HL-60 (cell line): ENCODE measurements at regions not wholly inside any gene's neighbourhood (a gene's known extent, or its start where the extent isn't known, plus 50 kb on each side); places are given as distances from the start of the nearest gene placed in this dataset.

Experiments used
- DNase-seq, 2 experiments: peaks; one replicate each; pipeline ENCODE4 v3.0.0-alpha.2; 2010 to 2020; ENCODE audit warnings: low read depth in 1 of 2, low spot score in 1 of 2
- H3K27ac ChIP-seq: fragments of 250-450 bp; sonication (Bioruptor Pico); replicated peaks from 2 replicates; pipeline ENCODE4 v1.5.1; 2020; ENCODE audit warnings: mild to moderate bottlenecking, moderate library complexity
- H3K27me3 ChIP-seq: fragments of 250-450 bp; sonication (Bioruptor Pico); 2 replicates; pipeline ENCODE4 v1.5.1; 2021; ENCODE audit warnings: mild to moderate bottlenecking, moderate library complexity; ENCODE audit not compliant: insufficient read depth, poor library complexity, severe bottlenecking
- H3K4me3 ChIP-seq: replicated peaks from 2 replicates; pipeline ENCODE4 v1.5.1; 2011; ENCODE audit warnings: mild to moderate bottlenecking, control low read depth, low read length; ENCODE audit not compliant: insufficient read depth
- CTCF ChIP-seq: IDR thresholded peaks from one replicate; pipeline ENCODE4 v1.5.1; 2011; ENCODE audit warnings: low read length, control low read depth, inconsistent platforms; ENCODE audit not compliant: insufficient read depth
- GABPA ChIP-seq: IDR thresholded peaks from 2 replicates; pipeline ENCODE4 v1.6.1; 2012; ENCODE audit warnings: low read depth
- POLR2AphosphoS5 ChIP-seq: IDR thresholded peaks from 2 replicates; pipeline ENCODE4 v1.6.1; 2012; ENCODE audit warnings: low read depth
- SPI1 ChIP-seq: IDR thresholded peaks from 2 replicates; pipeline ENCODE4 v1.6.1; 2012; ENCODE audit warnings: low read depth, mild to moderate bottlenecking, borderline replicate concordance
- TF ChIP-seq, protein P1 (sequence below): IDR thresholded peaks from 2 replicates; pipeline ENCODE4 v1.6.1; 2012; ENCODE audit warnings: low read depth; ENCODE audit not compliant: insufficient replicate concordance

- TF ChIP-seq POLR2AphosphoS5 (no peak), GABPA (no peak), CTCF (no peak), SPI1 (no peak)
- TF ChIP-seq, protein P1, sequence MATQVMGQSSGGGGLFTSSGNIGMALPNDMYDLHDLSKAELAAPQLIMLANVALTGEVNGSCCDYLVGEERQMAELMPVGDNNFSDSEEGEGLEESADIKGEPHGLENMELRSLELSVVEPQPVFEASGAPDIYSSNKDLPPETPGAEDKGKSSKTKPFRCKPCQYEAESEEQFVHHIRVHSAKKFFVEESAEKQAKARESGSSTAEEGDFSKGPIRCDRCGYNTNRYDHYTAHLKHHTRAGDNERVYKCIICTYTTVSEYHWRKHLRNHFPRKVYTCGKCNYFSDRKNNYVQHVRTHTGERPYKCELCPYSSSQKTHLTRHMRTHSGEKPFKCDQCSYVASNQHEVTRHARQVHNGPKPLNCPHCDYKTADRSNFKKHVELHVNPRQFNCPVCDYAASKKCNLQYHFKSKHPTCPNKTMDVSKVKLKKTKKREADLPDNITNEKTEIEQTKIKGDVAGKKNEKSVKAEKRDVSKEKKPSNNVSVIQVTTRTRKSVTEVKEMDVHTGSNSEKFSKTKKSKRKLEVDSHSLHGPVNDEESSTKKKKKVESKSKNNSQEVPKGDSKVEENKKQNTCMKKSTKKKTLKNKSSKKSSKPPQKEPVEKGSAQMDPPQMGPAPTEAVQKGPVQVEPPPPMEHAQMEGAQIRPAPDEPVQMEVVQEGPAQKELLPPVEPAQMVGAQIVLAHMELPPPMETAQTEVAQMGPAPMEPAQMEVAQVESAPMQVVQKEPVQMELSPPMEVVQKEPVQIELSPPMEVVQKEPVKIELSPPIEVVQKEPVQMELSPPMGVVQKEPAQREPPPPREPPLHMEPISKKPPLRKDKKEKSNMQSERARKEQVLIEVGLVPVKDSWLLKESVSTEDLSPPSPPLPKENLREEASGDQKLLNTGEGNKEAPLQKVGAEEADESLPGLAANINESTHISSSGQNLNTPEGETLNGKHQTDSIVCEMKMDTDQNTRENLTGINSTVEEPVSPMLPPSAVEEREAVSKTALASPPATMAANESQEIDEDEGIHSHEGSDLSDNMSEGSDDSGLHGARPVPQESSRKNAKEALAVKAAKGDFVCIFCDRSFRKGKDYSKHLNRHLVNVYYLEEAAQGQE: no peak
Observed at GRCh38 chr14:101022916-101023435, 119.5 kb upstream of the RTL1 start.

GRCh38 chr14:101024686-101025085 lies 121.2 kb upstream of the RTL1 start:
- H3K27ac ChIP-seq: no peak overlapping the region
- TF ChIP-seq, protein P1: no peak
- TF ChIP-seq POLR2AphosphoS5 (no peak), CTCF (no peak), GABPA (no peak)
- DNase-seq: no peak
- H3K4me3 ChIP-seq: no peak overlapping the region
- no peaks in the 10 kb centered on the region for H3K27me3 ChIP-seq

More at GRCh38 chr14:101022916-101023435, 119.5 kb upstream of the RTL1 start:
- no peak for DNase-seq
- no peak overlapping the region for H3K4me3 ChIP-seq
- H3K27ac ChIP-seq: no peak overlapping the region
- no peaks in the 10 kb centered on the region for H3K27me3 ChIP-seq

DNA sequence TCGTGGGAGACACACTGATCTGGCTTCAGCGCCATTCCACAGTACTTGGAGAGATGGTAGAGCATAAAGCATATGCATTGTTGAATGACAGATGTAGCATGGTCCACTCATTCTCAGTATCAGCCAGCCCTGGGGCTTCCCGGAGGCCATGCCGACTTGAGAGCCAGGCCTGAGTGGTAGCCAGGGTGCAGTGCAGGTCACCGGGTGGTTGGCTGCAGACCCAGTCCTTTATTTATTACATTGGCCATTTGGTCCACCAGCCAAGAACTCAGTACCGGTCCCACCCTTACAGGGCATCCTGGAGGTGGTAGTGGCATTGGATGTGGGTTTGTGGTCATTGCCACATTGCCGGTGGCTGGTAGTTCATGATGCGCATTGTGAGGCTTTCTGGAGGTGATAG lies 121.6 kb upstream of the RTL1 start:
- H3K4me3 ChIP-seq: no peak overlapping the region
- TF ChIP-seq POLR2AphosphoS5 (no peak), SPI1 (no peak), GABPA (no peak), CTCF (no peak)
- TF ChIP-seq, protein P1: no peak
- no peaks in the 10 kb centered on the region for H3K27me3 ChIP-seq
- no peak overlapping the region for H3K27ac ChIP-seq
- DNase-seq: no peak
